ENCODE measurements at regions not wholly inside any gene's neighbourhood (a gene's known extent, or its start where the extent isn't known, plus 50 kb on each side); places are given as distances from the start of the nearest gene placed in this dataset.
"Not testable (repeated sequence)": the region's sequence is repeated elsewhere in the genome, so short reads cannot be mapped to it uniquely, and the experiment has no call there.

- DNase-seq: no peak
These were observed 486.1 kb upstream of the ADGRL2 start for GRCh38 chr1:81314513-81315233.

- DNase-seq: no peak
These were observed 487.4 kb upstream of the ADGRL2 start for GRCh38 chr1:81313289-81313688.

GRCh38 chr1:81312272-81312754 lies 488.4 kb upstream of the ADGRL2 start:
- DNase-seq: no peak

GRCh38 chr1:81310250-81310649 lies 490.5 kb upstream of the ADGRL2 start:
- no peak for DNase-seq

GRCh38 chr1:81308191-81308590 lies 492.5 kb upstream of the ADGRL2 start:
- no peak for DNase-seq

GRCh38 chr1:81307786-81308185 lies 492.9 kb upstream of the ADGRL2 start:
- no peak for DNase-seq

- no peak for DNase-seq
These were observed 494.7 kb upstream of the ADGRL2 start for GRCh38 chr1:81305997-81306452.

- no peak for DNase-seq
These were observed 496.5 kb upstream of the ADGRL2 start for GRCh38 chr1:81304187-81304586.

- DNase-seq: no peak
These were observed 500.8 kb upstream of the ADGRL2 start for GRCh38 chr1:81299892-81300291.

- DNase-seq: no peak
These were observed 502.5 kb upstream of the ADGRL2 start for GRCh38 chr1:81298266-81298665.

GRCh38 chr1:81296601-81297000 lies 504.1 kb upstream of the ADGRL2 start:
- no peak for DNase-seq

- no peak for DNase-seq
These were observed 510.4 kb upstream of the ADGRL2 start for GRCh38 chr1:81290326-81290725.

GRCh38 chr1:81288689-81289088 lies 512.0 kb upstream of the ADGRL2 start:
- DNase-seq: no peak

- no peak for DNase-seq
These were observed 513.2 kb upstream of the ADGRL2 start for GRCh38 chr1:81287411-81288080.

GRCh38 chr1:81270051-81270450 lies 530.7 kb upstream of the ADGRL2 start:
- no peak for DNase-seq

- DNase-seq: no peak
These were observed 535.8 kb upstream of the ADGRL2 start for GRCh38 chr1:81264976-81265375.

- no peak for DNase-seq
These were observed 540.9 kb upstream of the ADGRL2 start for GRCh38 chr1:81259625-81260411.

GRCh38 chr1:81254560-81254959 lies 546.2 kb upstream of the ADGRL2 start:
- DNase-seq: no peak

GRCh38 chr1:81254068-81254467 lies 546.7 kb upstream of the ADGRL2 start:
- no peak for DNase-seq

- no peak for DNase-seq
These were observed 548.1 kb upstream of the ADGRL2 start for GRCh38 chr1:81252471-81253151.

- not testable (repeated sequence) for DNase-seq
These were observed 549.9 kb upstream of the ADGRL2 start for GRCh38 chr1:81250825-81251224.

- not testable (repeated sequence) for DNase-seq
These were observed 555.5 kb upstream of the ADGRL2 start for GRCh38 chr1:81245084-81245715.
